ENCODE measurements at regions not wholly inside any gene's neighbourhood (a gene's known extent, or its start where the extent isn't known, plus 50 kb on each side); places are given as distances from the start of the nearest gene placed in this dataset.

DNA sequence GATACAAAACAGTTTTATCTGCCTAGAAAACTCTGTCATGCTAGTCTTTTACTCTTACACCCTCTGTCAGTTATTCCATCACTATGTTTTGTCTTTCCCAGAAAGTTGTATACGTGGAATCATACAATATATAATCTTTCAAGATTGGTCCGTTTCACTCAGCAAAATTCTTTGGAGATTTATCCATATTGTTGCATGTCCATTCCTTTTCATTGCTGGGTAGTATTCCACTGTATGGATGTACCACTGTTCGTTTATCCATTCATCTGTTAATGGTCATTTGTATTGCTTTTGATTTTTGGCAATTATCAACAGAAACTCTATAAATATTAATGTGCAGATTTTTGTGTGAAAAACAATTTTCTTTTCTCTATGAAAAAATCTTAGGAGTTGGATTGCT lies 63.1 kb downstream of the GLUD2 start:
- TF ChIP-seq POLR2A (IDR thresholded peaks at IDR 0.05) = no peak
- TF ChIP-seq CTCF (IDR thresholded peaks at IDR 0.05) = no peak
